HG03558 (cell line): ENCODE measurements at regions not wholly inside any gene's neighbourhood (a gene's known extent, or its start where the extent isn't known, plus 50 kb on each side); places are given as distances from the start of the nearest gene placed in this dataset.
A peak's percentile ranks its signal among the peaks of the same experiment; 100 is the strongest.

Experiments
- ATAC-seq: cut with Tn5 transposase; IDR thresholded peaks from one replicate; pipeline ENCODE4 v1.9.1; 2021; ENCODE audit warnings: moderate number of reproducible peaks; ENCODE audit not compliant: unreplicated experiment; ENCODE audit errors: extremely low read depth

DNA sequence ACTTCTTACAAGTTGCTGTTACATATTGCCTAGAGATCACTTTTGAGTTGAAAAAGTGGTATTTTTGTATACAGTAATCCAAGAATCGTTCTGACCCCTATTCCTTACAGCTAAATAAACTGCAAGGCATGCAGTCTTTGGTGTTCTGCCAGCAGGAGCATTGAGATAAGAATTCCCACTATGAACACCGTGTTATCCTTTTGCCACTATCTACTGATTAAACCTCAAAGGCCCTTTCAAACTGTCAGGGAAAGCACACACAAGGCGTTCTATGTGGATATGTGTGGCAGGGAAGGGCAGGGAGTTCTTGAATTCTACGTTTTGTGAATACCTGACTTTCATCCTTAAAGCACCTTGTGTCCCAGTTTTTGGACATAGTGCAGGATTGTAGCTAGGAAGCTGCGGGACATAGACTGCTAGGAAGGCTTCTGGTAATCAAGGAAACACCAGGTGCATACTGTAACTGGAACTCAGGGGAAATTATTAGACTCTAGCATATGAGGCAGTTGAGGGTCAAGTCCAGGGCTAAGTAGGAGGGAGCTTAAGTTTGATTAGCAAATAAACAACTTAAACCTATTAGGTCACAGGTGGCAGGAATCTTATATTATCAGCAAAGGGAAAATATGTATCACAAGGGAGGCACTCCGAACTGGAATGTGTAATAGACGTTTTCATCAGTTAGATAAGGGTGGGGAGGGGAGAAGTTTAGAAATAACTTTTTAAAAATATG is 506.6 kb downstream of the RNF144B start:
- ATAC-seq = no peak

DNA sequence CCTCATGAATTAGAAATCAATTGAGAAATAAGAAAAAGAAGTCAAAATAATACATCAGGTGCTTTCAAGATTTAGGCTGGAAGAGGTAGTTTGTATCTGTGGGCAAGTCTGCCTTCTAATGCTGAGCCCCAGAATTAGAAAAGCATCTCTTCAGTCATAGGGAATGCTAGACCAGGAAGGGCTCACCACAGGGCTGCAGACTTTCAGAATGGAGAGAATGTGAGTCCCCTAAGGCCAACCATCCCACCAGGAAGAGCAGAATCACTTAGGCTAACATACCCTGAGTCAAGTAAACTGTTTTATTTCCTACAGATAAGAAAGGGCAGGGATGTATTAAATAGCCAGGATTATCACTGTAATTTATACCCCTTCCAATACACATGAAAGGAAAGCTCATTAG is 510.2 kb downstream of the RNF144B start:
- ATAC-seq = no peak

DNA sequence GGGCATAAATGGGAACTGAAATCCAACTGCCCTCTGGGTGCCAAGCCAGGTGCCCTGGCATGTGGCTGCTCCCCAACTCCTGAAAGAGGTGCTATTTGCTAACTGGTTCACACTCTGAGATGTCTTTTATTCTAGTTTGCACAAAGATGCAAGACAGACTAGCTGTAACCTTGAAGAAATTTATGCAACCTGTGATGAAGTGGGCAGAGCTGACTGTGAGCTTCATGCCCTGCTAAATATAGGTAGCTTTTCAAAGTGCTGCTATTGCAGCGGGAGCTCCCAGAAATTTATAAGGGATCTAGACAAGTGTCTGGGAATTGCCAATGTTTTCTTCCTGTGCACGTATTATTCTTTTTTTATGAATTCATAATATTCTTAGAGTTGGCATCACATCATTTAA is 517.5 kb downstream of the RNF144B start:
- ATAC-seq = no peak

DNA sequence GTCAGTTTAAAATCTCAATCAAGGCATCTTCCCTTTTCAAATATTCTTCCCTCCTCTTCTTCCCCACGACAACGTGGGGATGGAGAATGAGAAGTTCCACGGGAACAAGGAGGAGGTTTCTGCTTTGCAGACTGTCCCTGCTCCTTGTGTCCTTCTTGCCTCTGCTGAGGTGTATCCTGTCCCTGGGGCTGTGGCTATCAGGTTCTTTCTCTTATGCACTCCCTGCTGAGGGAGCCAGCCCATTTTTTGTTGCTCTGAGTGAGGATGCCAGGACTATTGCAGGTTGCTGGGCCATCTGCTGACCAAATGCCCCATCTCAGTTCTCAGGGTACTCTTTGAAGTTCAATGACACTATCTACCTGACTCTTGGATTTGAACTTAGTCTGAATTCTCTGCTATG is 533.6 kb downstream of the RNF144B start:
- no peak for ATAC-seq

DNA sequence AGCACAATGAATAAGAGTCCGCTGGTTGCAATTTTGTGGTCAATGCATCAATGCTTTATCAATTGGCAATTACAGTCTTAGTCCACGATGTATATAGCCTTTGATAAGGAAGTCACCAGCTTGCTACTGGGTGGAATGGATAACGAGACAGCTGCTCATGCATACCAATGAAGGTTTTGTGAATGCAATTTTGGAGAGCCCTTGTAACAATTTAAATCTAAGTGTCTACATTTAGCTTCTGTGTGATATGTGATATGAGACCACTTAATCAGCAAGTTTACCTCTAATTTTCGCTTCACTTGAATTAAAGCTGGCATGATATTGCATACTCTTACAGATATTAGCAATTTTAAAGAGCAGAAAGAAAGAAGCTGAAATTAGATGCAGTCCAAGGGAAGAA is 543.9 kb downstream of the RNF144B start:
- no peak for ATAC-seq

DNA sequence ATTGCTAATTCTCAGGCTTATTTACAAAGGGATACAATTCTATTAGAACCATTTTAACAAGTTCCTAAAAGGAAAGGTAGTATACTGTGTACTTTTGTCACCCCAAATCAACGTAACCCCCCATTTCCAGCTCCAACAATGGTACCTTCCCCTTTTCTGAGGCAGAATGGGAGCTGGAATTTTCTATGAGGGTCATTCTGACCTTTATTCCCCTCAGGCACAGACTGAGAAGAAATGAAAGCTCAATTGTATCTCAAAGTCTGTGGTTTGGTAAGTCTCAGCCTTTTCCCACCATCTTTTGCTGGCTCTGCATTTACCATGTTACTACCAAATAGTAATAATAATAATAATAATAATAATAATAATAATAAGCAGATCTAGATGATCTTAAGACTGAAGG is 571.0 kb downstream of the RNF144B start:
- ATAC-seq = no peak

- no peak for ATAC-seq
Observed at GRCh38 chr6:18961566-18961965, 574.4 kb downstream of the RNF144B start.

GRCh38 chr6:18962361-18962905 is 575.3 kb downstream of the RNF144B start:
- no peak for ATAC-seq

DNA sequence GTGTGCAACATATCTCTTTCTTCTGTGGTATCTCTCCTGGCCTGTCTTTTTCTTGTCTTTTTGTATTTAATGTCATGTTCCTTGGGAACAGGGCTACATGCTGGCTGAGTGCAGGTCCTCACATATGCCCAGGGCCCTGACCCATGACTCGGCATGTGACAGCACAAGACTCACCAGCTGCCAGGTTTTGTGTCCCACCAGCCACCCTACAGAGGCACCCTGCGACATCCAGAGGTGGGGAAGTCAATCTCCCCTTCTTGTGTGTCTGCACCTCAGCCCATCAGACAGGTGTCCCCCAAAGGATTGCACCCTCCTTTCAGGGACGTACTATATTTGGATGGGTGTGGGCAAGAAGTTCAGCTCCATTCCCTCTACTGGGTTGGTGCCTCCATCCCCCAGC is 576.3 kb downstream of the RNF144B start:
- ATAC-seq = no peak

- ATAC-seq = no peak
Observed at GRCh38 chr6:18973251-18973650, 586.1 kb downstream of the RNF144B start.

DNA sequence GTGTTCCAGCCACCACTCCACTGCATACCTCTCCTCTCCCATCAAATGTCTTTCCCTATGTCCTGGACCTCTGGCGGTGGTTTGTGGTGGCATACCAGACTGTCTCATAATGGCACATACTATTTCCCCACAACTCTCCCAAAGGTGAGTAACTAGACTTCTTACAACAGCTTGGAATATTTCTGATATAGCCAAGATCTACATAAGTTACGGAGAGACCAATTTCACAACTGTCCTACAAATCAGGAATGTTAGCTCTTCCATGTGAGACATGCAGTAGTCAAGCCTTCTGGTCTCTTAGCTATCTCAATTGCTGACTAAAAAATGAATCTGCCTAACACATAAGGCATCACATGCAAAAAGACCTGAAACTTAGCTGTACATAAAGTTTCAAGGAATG is 588.9 kb downstream of the RNF144B start:
- no peak for ATAC-seq

- ATAC-seq = no peak
Observed at GRCh38 chr6:18976966-18977365, 589.8 kb downstream of the RNF144B start.

GRCh38 chr6:18978337-18979128 is 591.4 kb downstream of the RNF144B start:
- ATAC-seq = no peak

DNA sequence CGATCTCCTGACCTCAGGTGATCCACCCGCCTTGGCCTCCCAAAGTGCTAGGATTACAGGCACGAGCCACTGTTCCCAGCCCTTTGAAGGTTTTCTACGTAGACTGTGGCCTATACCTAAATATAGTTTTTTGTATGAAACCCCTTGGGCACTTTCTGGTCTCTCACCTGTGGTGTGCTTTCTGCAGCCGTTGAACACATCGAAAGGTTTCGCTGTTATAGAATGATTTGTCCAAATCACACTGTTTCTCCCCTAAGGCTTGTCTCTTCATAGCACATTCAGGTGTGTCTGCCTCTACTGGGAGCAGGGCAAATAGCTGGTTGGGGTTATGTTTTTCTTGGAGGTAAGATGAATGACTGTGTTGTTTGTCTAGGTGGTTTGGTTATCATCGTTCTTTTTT is 597.9 kb downstream of the RNF144B start:
- no peak for ATAC-seq

- ATAC-seq = no peak
Observed at GRCh38 chr6:18985996-18986395, 598.8 kb downstream of the RNF144B start.

- no peak for ATAC-seq
Observed at GRCh38 chr6:18988636-18989035, 601.5 kb downstream of the RNF144B start.

- ATAC-seq = no peak
Observed at GRCh38 chr6:18990059-18990978, 603.2 kb downstream of the RNF144B start.

DNA sequence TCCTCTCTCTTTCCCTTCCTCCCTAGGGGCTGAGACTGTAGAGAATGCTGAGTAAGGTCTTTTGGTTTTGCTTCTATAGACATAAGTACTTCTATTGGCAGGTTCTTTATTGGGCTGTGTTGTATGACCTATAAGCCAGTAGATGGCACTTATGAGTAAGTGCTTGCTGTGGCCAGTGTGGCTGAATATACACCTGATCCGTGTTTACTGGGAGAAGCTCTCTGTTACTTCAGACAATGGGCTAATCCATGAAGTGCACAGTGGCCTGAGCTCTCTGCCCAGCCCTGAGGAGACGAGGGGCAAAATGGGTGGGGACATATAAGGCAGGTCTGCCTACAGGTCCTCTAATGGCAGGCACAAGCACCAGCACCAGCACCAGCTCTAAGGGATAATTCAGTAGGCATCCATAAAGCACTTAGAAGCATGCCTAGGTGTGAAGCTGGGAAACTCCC is 610.3 kb downstream of the RNF144B start:
- ATAC-seq = peak; percentile 66

DNA sequence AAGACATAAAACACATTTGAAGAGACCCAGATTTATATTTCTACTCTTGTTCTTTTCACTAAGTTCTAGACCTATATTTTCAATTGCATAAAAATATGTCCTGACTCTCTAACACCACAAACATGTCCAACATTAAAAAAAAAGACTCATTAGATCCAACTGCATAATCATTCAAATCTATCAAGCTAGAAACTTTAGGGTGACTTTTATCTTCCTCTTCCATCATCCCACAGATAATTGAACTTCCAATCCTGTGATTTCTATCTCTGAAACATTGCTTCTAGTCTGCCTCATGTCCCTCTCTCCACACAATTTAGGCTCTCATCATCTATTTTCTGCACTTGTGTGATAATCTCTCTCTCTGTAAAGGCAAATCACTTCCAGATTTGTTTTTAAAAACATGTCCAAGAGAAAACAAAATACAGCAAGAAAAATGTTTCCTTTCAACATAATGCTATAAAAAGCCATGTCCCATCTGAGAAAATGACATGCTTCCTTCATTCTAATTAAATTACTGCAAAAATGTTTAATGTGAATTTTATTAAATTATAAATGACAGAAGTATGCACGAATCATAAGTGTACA is 615.9 kb downstream of the RNF144B start:
- ATAC-seq = no peak

DNA sequence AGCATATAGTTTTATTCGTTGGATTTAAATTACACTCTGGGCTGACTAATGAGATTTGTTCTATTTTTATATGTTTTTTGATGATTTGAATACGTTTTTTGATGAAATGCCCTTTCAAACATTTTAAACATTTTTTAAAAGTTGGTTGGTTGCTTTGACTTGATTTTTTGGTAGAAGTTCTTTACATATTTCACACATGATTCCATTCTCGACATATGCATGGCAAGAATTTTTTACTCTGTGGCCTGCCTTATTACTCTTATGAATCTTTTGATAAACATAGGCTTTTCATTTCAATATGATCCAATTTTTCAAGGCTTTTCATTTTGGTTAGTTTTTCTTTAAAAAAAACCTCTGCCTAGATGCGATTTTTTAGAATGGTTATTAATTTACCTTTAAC is 617.0 kb downstream of the RNF144B start:
- no peak for ATAC-seq
